HL-60 (cell line): ENCODE measurements at regions not wholly inside any gene's neighbourhood (a gene's known extent, or its start where the extent isn't known, plus 50 kb on each side); places are given as distances from the start of the nearest gene placed in this dataset.

Experiments
- DNase-seq, 2 experiments: peaks; one replicate each; pipeline ENCODE4 v3.0.0-alpha.2; 2010 to 2020; ENCODE audit warnings: low read depth in 1 of 2, low spot score in 1 of 2
- H3K27ac ChIP-seq: fragments of 250-450 bp; sonication (Bioruptor Pico); replicated peaks from 2 replicates; pipeline ENCODE4 v1.5.1; 2020; ENCODE audit warnings: mild to moderate bottlenecking, moderate library complexity
- H3K27me3 ChIP-seq: fragments of 250-450 bp; sonication (Bioruptor Pico); 2 replicates; pipeline ENCODE4 v1.5.1; 2021; ENCODE audit warnings: mild to moderate bottlenecking, moderate library complexity; ENCODE audit not compliant: insufficient read depth, poor library complexity, severe bottlenecking
- H3K4me3 ChIP-seq: replicated peaks from 2 replicates; pipeline ENCODE4 v1.5.1; 2011; ENCODE audit warnings: mild to moderate bottlenecking, control low read depth, low read length; ENCODE audit not compliant: insufficient read depth
- CTCF ChIP-seq: IDR thresholded peaks from one replicate; pipeline ENCODE4 v1.5.1; 2011; ENCODE audit warnings: low read length, control low read depth, inconsistent platforms; ENCODE audit not compliant: insufficient read depth
- GABPA ChIP-seq: IDR thresholded peaks from 2 replicates; pipeline ENCODE4 v1.6.1; 2012; ENCODE audit warnings: low read depth
- POLR2AphosphoS5 ChIP-seq: IDR thresholded peaks from 2 replicates; pipeline ENCODE4 v1.6.1; 2012; ENCODE audit warnings: low read depth
- REST ChIP-seq: IDR thresholded peaks from 2 replicates; pipeline ENCODE4 v1.6.1; 2012; ENCODE audit warnings: low read depth; ENCODE audit not compliant: insufficient replicate concordance
- SPI1 ChIP-seq: IDR thresholded peaks from 2 replicates; pipeline ENCODE4 v1.6.1; 2012; ENCODE audit warnings: low read depth, mild to moderate bottlenecking, borderline replicate concordance

GRCh38 chr4:22052076-22052475 is 103.5 kb upstream of the KCNIP4 start:
- no peaks in the 10 kb centered on the region for H3K27me3 ChIP-seq
- H3K4me3 ChIP-seq, result no peak overlapping the region
- no peak for DNase-seq
- no peak overlapping the region for H3K27ac ChIP-seq
- TF ChIP-seq REST, result no peak
- TF ChIP-seq CTCF, result no peak
- no peak for TF ChIP-seq GABPA
- TF ChIP-seq POLR2AphosphoS5, result no peak
- TF ChIP-seq SPI1, result no peak

GRCh38 chr4:22048323-22048722 is 99.8 kb upstream of the KCNIP4 start:
- no peak for TF ChIP-seq POLR2AphosphoS5
- no peak for TF ChIP-seq SPI1
- no peak for TF ChIP-seq CTCF
- no peak for TF ChIP-seq GABPA
- no peak for TF ChIP-seq REST
- Histone ChIP-seq H3K4me3 (no peak overlapping the region), H3K27me3 (no peaks in the 10 kb centered on the region), H3K27ac (no peak overlapping the region)
- DNase-seq, result no peak

- no peaks in the 10 kb centered on the region for H3K27me3 ChIP-seq
- no peak overlapping the region for H3K27ac ChIP-seq
- H3K4me3 ChIP-seq, result no peak overlapping the region
- DNase-seq, result no peak
- TF ChIP-seq REST (no peak), POLR2AphosphoS5 (no peak), GABPA (no peak), CTCF (no peak), SPI1 (no peak)
Observed at GRCh38 chr4:22047793-22048192, 99.2 kb upstream of the KCNIP4 start.
